DOHH2 (cell line): ENCODE measurements at regions not wholly inside any gene's neighbourhood (a gene's known extent, or its start where the extent isn't known, plus 50 kb on each side); places are given as distances from the start of the nearest gene placed in this dataset.

Experiments
- H3F3A ChIP-seq: fragments of 200-600 bp; sonication (generic), shearing (Covaris generic); 2 replicates; pipeline ENCODE4 v1.6.0; 2016; ENCODE audit warnings: antibody characterized with exemption, mild to moderate bottlenecking; ENCODE audit not compliant: control insufficient read depth, insufficient read depth
- H3K27ac ChIP-seq: fragments of 200-600 bp; sonication (generic); 2 replicates; pipeline ENCODE4 v1.5.1; 2014; ENCODE audit warnings: low read depth, mild to moderate bottlenecking, low read length, moderate library complexity
- H3K27me3 ChIP-seq: fragments of 200-600 bp; sonication (generic); 2 replicates; pipeline ENCODE4 v1.6.1; 2014; ENCODE audit warnings: mild to moderate bottlenecking, low read length, mixed read lengths; ENCODE audit not compliant: control insufficient read depth
- H3K36me3 ChIP-seq: fragments of 200-600 bp; sonication (generic); 2 replicates; pipeline ENCODE4 v1.6.1; 2014; ENCODE audit warnings: mild to moderate bottlenecking, low read length, moderate library complexity, mixed read lengths; ENCODE audit not compliant: control insufficient read depth
- H3K4me1 ChIP-seq: fragments of 200-600 bp; sonication (generic); 2 replicates; pipeline ENCODE4 v1.6.1; 2014; ENCODE audit warnings: mild to moderate bottlenecking, low read length, mixed read lengths; ENCODE audit not compliant: control insufficient read depth
- H3K4me2 ChIP-seq: fragments of 200-600 bp; sonication (generic); 2 replicates; pipeline ENCODE4 v1.6.0; 2014; ENCODE audit warnings: mild to moderate bottlenecking, low read length, moderate library complexity
- H3K4me3 ChIP-seq: fragments of 200-600 bp; sonication (generic); 2 replicates; pipeline ENCODE4 v1.5.1; 2014; ENCODE audit warnings: mild to moderate bottlenecking, low read length, mixed read lengths
- H3K79me2 ChIP-seq: fragments of 200-600 bp; sonication (generic); 2 replicates; pipeline ENCODE4 v1.6.1; 2014; ENCODE audit warnings: mild to moderate bottlenecking, low read length, mixed read lengths; ENCODE audit not compliant: control insufficient read depth
- H3K9me2 ChIP-seq: fragments of 200-600 bp; sonication (generic); replicated peaks from 2 replicates; pipeline ENCODE4 v1.6.1; 2014; ENCODE audit warnings: mild to moderate bottlenecking, low read length, mixed read lengths; ENCODE audit not compliant: control insufficient read depth
- H3K9me3 ChIP-seq: fragments of 200-600 bp; sonication (generic); 2 replicates; pipeline ENCODE4 v1.6.1; 2014; ENCODE audit warnings: antibody characterized with exemption, low read length, mixed read lengths; ENCODE audit not compliant: control insufficient read depth, insufficient read depth
- H4K20me1 ChIP-seq: fragments of 200-600 bp; sonication (generic); 2 replicates; pipeline ENCODE4 v1.6.0; 2014; ENCODE audit warnings: low read depth, mild to moderate bottlenecking, antibody characterized with exemption, low read length, moderate library complexity; ENCODE audit not compliant: control insufficient read depth, insufficient read depth
- EZH2phosphoT487 ChIP-seq: fragments of 200-600 bp; sonication (generic); IDR thresholded peaks from 2 replicates; pipeline ENCODE4 v1.6.1; 2017; ENCODE audit warnings: borderline replicate concordance, mild to moderate bottlenecking, antibody characterized with exemption, low read length, moderate library complexity, mixed read lengths
- TF ChIP-seq, protein P1 (sequence below): fragments of 200-600 bp; sonication (generic); IDR thresholded peaks from one replicate; pipeline ENCODE4 v1.5.1; 2014; ENCODE audit warnings: antibody characterized with exemption, mild to moderate bottlenecking, low read depth, low read length; ENCODE audit not compliant: poor library complexity, severe bottlenecking

GRCh38 chr15:72888811-72889210 is 105.3 kb upstream of the ADPGK start:
- no peaks in the 10 kb centered on the region for H3K9me3 ChIP-seq
- H3K9me2 ChIP-seq: no peaks in the 10 kb centered on the region
- H4K20me1 ChIP-seq: no peaks in the 10 kb centered on the region
- H3K4me3 ChIP-seq: no peak overlapping the region
- no peaks in the 10 kb centered on the region for H3K4me1 ChIP-seq
- H3K27ac ChIP-seq: no peak overlapping the region
- H3K79me2 ChIP-seq: no peaks in the 10 kb centered on the region
- TF ChIP-seq, protein P1, sequence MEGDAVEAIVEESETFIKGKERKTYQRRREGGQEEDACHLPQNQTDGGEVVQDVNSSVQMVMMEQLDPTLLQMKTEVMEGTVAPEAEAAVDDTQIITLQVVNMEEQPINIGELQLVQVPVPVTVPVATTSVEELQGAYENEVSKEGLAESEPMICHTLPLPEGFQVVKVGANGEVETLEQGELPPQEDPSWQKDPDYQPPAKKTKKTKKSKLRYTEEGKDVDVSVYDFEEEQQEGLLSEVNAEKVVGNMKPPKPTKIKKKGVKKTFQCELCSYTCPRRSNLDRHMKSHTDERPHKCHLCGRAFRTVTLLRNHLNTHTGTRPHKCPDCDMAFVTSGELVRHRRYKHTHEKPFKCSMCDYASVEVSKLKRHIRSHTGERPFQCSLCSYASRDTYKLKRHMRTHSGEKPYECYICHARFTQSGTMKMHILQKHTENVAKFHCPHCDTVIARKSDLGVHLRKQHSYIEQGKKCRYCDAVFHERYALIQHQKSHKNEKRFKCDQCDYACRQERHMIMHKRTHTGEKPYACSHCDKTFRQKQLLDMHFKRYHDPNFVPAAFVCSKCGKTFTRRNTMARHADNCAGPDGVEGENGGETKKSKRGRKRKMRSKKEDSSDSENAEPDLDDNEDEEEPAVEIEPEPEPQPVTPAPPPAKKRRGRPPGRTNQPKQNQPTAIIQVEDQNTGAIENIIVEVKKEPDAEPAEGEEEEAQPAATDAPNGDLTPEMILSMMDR: no peak
- TF ChIP-seq EZH2phosphoT487: no peak
- H3K36me3 ChIP-seq: no peaks in the 10 kb centered on the region
- H3K27me3 ChIP-seq: peaks cover 5% of the 10 kb centered on the region; the same call in 1 of the 2 replicates
- H3F3A ChIP-seq: no peaks in the 10 kb centered on the region
- no peak overlapping the region for H3K4me2 ChIP-seq

DNA sequence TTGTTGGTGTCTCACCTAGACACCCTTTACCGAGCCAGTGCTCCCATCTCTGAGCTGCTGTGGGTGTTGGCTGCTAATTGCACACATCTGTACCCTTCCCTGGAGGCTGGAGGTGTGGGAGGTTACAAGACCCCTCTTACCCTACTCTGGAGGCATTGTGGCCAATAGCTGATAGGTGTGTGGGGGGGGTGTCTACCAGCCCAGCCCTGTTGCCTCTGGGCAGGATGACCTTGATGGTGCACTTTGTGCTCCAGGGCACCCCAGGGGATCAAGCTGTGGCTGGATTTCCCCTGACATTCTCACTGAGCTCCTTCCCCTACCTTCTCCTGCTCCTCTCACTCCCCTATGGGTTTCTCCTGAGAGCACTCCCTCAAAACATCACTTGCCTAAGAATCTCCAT is 104.7 kb upstream of the ADPGK start:
- H3K9me2 ChIP-seq: no peaks in the 10 kb centered on the region
- no peaks in the 10 kb centered on the region for H3K4me1 ChIP-seq
- TF ChIP-seq EZH2phosphoT487: no peak
- TF ChIP-seq, protein P1: no peak
- no peak overlapping the region for H3K4me2 ChIP-seq
- no peaks in the 10 kb centered on the region for H3F3A ChIP-seq
- no peaks in the 10 kb centered on the region for H4K20me1 ChIP-seq
- no peaks in the 10 kb centered on the region for H3K36me3 ChIP-seq
- H3K27me3 ChIP-seq: peaks cover 3% of the 10 kb centered on the region; the same call in 1 of the 2 replicates
- H3K27ac ChIP-seq: no peak overlapping the region
- no peaks in the 10 kb centered on the region for H3K9me3 ChIP-seq
- no peaks in the 10 kb centered on the region for H3K79me2 ChIP-seq
- no peak overlapping the region for H3K4me3 ChIP-seq

- Histone ChIP-seq H3F3A (no peaks in the 10 kb centered on the region), H4K20me1 (no peaks in the 10 kb centered on the region), H3K79me2 (no peaks in the 10 kb centered on the region), H3K36me3 (no peaks in the 10 kb centered on the region), H3K9me3 (peaks cover 2% of the 10 kb centered on the region; the same call in 1 of the 2 replicates), H3K4me2 (no peak overlapping the region), H3K27me3 (0 out of 2 replicates have a peak, but pooled peaks cover 2% of the 10 kb centered on the region), H3K4me3 (no peak overlapping the region), H3K9me2 (no peaks in the 10 kb centered on the region), H3K4me1 (no peaks in the 10 kb centered on the region), H3K27ac (no peak overlapping the region)
- no peak for TF ChIP-seq EZH2phosphoT487
- TF ChIP-seq, protein P1: no peak
Observed at GRCh38 chr15:72887376-72887775, 103.8 kb upstream of the ADPGK start.
